ENCODE measurements at regions not wholly inside any gene's neighbourhood (a gene's known extent, or its start where the extent isn't known, plus 50 kb on each side); places are given as distances from the start of the nearest gene placed in this dataset.

DNA sequence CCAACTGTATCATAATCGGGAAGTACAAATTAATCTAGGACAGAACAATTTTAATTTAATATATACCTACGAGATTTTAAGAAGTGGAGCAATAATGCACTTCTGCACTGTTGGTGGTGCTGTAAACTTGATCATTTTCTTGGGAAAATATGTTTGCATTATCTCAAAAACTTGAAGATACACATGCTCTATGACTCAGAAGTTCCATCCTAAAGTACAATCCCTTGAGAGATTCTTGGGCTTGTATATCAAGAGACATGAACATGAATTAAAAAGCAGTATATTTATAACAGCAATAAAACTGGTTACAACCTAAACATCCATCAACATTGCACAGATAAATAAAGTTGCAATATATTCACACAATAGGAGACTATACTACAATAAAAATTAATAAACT, 168.8 kb downstream of the CLCN4 start:
- H3F3A ChIP-seq (ENCODE audit: insufficient read depth): no peaks in the 10 kb centered on the region
- DNase-seq: peak; percentile 37
- no peaks in the 10 kb centered on the region for H3K27me3 ChIP-seq (replicated peaks; ENCODE audit: insufficient read depth)
- H3K79me2 ChIP-seq (ENCODE audit: insufficient read depth): no peaks in the 10 kb centered on the region
- H3K36me3 ChIP-seq (ENCODE audit: low read depth): no peaks in the 10 kb centered on the region
- H4K20me1 ChIP-seq (ENCODE audit: insufficient read depth): no peaks in the 10 kb centered on the region
- H3K4me1 ChIP-seq (ENCODE audit: insufficient read depth): peaks cover 15% of the 10 kb centered on the region
- H3K27ac ChIP-seq: no peak overlapping the region
- no peak overlapping the region for H2AFZ ChIP-seq
- in situ Hi-C loops (cut with MboI): no loop called here
- no peak overlapping the region for H3K4me3 ChIP-seq
- H3K9ac ChIP-seq: no peak overlapping the region
- no peak overlapping the region for H3K4me2 ChIP-seq (ENCODE audit: unreplicated experiment)
- WGBS, 2 experiments (ENCODE audit: low coverage in 1 of 2, low lambda C conversion rate in 2 of 2, missing lambda C conversion rate in 2 of 2): 95 to 97% methylated on average over 2 of the region's 2 CpGs
- no peaks in the 10 kb centered on the region for H3K9me2 ChIP-seq (ENCODE audit: insufficient read depth)
- H3K9me3 ChIP-seq (ENCODE audit: low read depth): no peaks in the 10 kb centered on the region
- TF ChIP-seq EZH2phosphoT487 (IDR thresholded peaks at IDR 0.05; ENCODE audit: insufficient read depth, low read depth) (no peak), EZH2 (IDR thresholded peaks at IDR 0.05; ENCODE audit: insufficient read depth, poor library complexity, severe bottlenecking) (no peak)

DNA sequence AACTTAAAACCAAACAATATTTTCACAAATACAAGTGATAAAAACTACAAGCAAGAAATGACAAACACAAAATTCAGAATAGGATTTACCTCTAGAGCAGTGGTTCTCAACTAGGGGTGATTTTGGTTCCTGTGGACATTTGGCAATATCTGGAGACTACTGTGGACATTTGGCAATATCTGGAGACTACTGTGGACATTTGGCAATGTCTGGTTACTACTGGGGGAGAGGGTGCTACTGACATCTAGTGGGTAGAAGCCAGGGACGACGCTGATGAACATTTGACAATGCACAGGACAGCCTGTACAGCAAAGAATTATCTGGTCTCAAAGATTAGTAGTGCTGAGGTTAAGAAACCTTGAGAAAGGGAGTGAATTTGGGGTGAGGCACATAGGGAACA, 169.8 kb downstream of the CLCN4 start:
- in situ Hi-C loops (cut with MboI): no loop called here
- DNase-seq: peak; percentile 50
- no peaks in the 10 kb centered on the region for H3K79me2 ChIP-seq (ENCODE audit: insufficient read depth)
- no peaks in the 10 kb centered on the region for H4K20me1 ChIP-seq (ENCODE audit: insufficient read depth)
- 10 to 11% methylated on average over 2 of the region's 2 CpGs for WGBS, 2 experiments (ENCODE audit: low coverage in 1 of 2, low lambda C conversion rate in 2 of 2, missing lambda C conversion rate in 2 of 2)
- H3K4me2 ChIP-seq (ENCODE audit: unreplicated experiment): no peak overlapping the region
- H3K36me3 ChIP-seq (ENCODE audit: low read depth): no peaks in the 10 kb centered on the region
- no peak overlapping the region for H3K9ac ChIP-seq
- peaks cover 15% of the 10 kb centered on the region for H3K4me1 ChIP-seq (ENCODE audit: insufficient read depth)
- H3K9me2 ChIP-seq (ENCODE audit: insufficient read depth): no peaks in the 10 kb centered on the region
- no peaks in the 10 kb centered on the region for H3F3A ChIP-seq (ENCODE audit: insufficient read depth)
- no peak overlapping the region for H2AFZ ChIP-seq
- H3K27ac ChIP-seq: no peak overlapping the region
- H3K4me3 ChIP-seq: no peak overlapping the region
- no peaks in the 10 kb centered on the region for H3K27me3 ChIP-seq (replicated peaks; ENCODE audit: insufficient read depth)
- no peaks in the 10 kb centered on the region for H3K9me3 ChIP-seq (ENCODE audit: low read depth)
- TF ChIP-seq EZH2phosphoT487 (IDR thresholded peaks at IDR 0.05; ENCODE audit: insufficient read depth, low read depth): no peak
- no peak for TF ChIP-seq EZH2 (IDR thresholded peaks at IDR 0.05; ENCODE audit: insufficient read depth, poor library complexity, severe bottlenecking)

DNA sequence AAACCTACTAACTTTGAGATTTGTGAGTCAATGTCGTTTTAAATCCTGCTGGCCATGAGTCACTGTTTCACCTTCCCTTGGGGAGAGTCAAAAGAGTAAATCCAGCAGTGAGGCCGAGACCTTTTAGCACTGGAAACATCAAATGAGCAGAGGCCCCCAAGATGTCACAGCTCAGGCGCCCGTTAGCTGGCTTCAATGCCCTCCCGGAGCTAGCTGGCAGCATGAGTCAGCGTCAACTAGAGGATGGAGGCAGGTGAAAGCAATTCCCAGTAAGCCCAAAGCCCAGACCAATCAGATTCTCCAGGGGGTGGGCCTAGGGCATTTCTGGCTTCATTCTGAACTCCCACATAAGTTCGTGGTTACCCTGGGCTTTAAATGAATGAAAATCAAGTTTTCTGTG, 170.9 kb downstream of the CLCN4 start:
- Histone ChIP-seq H2AFZ (no peak overlapping the region), H3K4me1 (ENCODE audit: insufficient read depth) (peaks cover 15% of the 10 kb centered on the region), H3K4me3 (no peak overlapping the region), H3K27me3 (replicated peaks; ENCODE audit: insufficient read depth) (no peaks in the 10 kb centered on the region), H3K27ac (no peak overlapping the region), H3K4me2 (ENCODE audit: unreplicated experiment) (no peak overlapping the region), H3K9ac (no peak overlapping the region), H3K79me2 (ENCODE audit: insufficient read depth) (no peaks in the 10 kb centered on the region), H3K36me3 (ENCODE audit: low read depth) (no peaks in the 10 kb centered on the region), H3F3A (ENCODE audit: insufficient read depth) (no peaks in the 10 kb centered on the region), H4K20me1 (ENCODE audit: insufficient read depth) (no peaks in the 10 kb centered on the region), H3K9me2 (ENCODE audit: insufficient read depth) (no peaks in the 10 kb centered on the region), H3K9me3 (ENCODE audit: low read depth) (no peaks in the 10 kb centered on the region)
- no peak for TF ChIP-seq EZH2phosphoT487 (IDR thresholded peaks at IDR 0.05; ENCODE audit: insufficient read depth, low read depth)
- TF ChIP-seq EZH2 (IDR thresholded peaks at IDR 0.05; ENCODE audit: insufficient read depth, poor library complexity, severe bottlenecking): no peak
- in situ Hi-C loops (cut with MboI): no loop called here
- no peak for DNase-seq
- WGBS, 2 experiments (ENCODE audit: low coverage in 1 of 2, low lambda C conversion rate in 2 of 2, missing lambda C conversion rate in 2 of 2): 72 to 74% methylated on average over 5 to 7 of the region's 7 CpGs

DNA sequence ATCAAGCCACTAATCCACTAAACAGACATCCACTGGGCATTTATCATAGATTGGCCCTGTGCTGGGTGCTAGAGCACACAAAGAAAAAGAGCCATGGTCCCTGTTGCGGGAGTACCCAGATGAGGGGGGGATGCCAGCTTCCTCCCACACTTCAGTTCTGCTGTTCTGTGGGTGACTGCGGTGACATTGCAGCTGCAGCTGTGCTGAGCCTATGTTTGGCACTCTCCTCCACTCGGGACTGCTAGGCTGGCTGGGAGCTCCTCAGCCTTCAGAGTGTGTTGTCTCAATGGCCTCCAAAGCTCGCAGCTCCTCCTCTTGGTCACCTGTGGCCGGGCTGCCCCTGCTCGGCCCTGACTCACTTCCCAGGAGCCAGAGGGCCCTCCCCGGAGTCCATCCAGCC, 173.2 kb downstream of the CLCN4 start:
- no peak for DNase-seq
- H3K27me3 ChIP-seq (replicated peaks; ENCODE audit: insufficient read depth): no peaks in the 10 kb centered on the region
- no peak overlapping the region for H3K9ac ChIP-seq
- no peaks in the 10 kb centered on the region for H3F3A ChIP-seq (ENCODE audit: insufficient read depth)
- WGBS, 2 experiments (ENCODE audit: low coverage in 1 of 2, low lambda C conversion rate in 2 of 2, missing lambda C conversion rate in 2 of 2): 81 to 96% methylated on average over 3 to 4 of the region's 7 CpGs
- H3K4me3 ChIP-seq: no peak overlapping the region
- H4K20me1 ChIP-seq (ENCODE audit: insufficient read depth): no peaks in the 10 kb centered on the region
- no peak overlapping the region for H3K27ac ChIP-seq
- no peaks in the 10 kb centered on the region for H3K9me3 ChIP-seq (ENCODE audit: low read depth)
- H3K36me3 ChIP-seq (ENCODE audit: low read depth): no peaks in the 10 kb centered on the region
- no peaks in the 10 kb centered on the region for H3K9me2 ChIP-seq (ENCODE audit: insufficient read depth)
- no peak for TF ChIP-seq EZH2 (IDR thresholded peaks at IDR 0.05; ENCODE audit: insufficient read depth, poor library complexity, severe bottlenecking)
- no peak for TF ChIP-seq EZH2phosphoT487 (IDR thresholded peaks at IDR 0.05; ENCODE audit: insufficient read depth, low read depth)
- no peaks in the 10 kb centered on the region for H3K79me2 ChIP-seq (ENCODE audit: insufficient read depth)
- in situ Hi-C loops (cut with MboI): no loop called here
- no peak overlapping the region for H3K4me2 ChIP-seq (ENCODE audit: unreplicated experiment)
- H3K4me1 ChIP-seq (ENCODE audit: insufficient read depth): peaks cover 12% of the 10 kb centered on the region
- H2AFZ ChIP-seq: no peak overlapping the region

DNA sequence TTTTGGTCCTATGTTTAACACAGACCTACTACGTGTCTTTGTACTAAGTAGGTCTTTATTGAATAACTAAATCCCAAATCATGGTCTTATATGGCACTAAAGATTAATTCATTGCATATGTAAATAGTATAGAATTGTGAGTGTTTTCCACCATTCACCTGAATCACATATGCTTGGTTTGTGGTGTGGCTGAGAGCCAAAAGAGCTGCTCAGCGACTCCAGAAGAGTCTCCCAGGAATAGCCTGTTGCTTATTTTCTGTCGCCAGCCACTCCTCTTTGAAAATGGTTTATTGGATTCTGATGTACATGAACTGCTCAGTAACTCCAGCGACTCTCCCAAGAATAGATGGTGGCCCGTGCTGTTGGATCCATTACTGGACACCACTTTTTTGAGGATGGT, 184.5 kb downstream of the CLCN4 start:
- H2AFZ ChIP-seq: no peak overlapping the region
- H3K36me3 ChIP-seq (ENCODE audit: low read depth): no peaks in the 10 kb centered on the region
- H3K9me3 ChIP-seq (ENCODE audit: low read depth): no peaks in the 10 kb centered on the region
- no peaks in the 10 kb centered on the region for H3K27me3 ChIP-seq (replicated peaks; ENCODE audit: insufficient read depth)
- no peak for DNase-seq
- H3K9ac ChIP-seq: no peak overlapping the region
- H3F3A ChIP-seq (ENCODE audit: insufficient read depth): no peaks in the 10 kb centered on the region
- no peaks in the 10 kb centered on the region for H3K79me2 ChIP-seq (ENCODE audit: insufficient read depth)
- no peak overlapping the region for H3K4me3 ChIP-seq
- no peaks in the 10 kb centered on the region for H3K9me2 ChIP-seq (ENCODE audit: insufficient read depth)
- no peak overlapping the region for H3K4me2 ChIP-seq (ENCODE audit: unreplicated experiment)
- no peak overlapping the region for H3K27ac ChIP-seq
- in situ Hi-C loops (cut with MboI): no loop called here
- TF ChIP-seq EZH2phosphoT487 (IDR thresholded peaks at IDR 0.05; ENCODE audit: insufficient read depth, low read depth) (no peak), EZH2 (IDR thresholded peaks at IDR 0.05; ENCODE audit: insufficient read depth, poor library complexity, severe bottlenecking) (no peak)
- no peaks in the 10 kb centered on the region for H4K20me1 ChIP-seq (ENCODE audit: insufficient read depth)
- no peaks in the 10 kb centered on the region for H3K4me1 ChIP-seq (ENCODE audit: insufficient read depth)
- 58 to 59% methylated on average over 5 of the region's 5 CpGs for WGBS, 2 experiments (ENCODE audit: low coverage in 1 of 2, low lambda C conversion rate in 2 of 2, missing lambda C conversion rate in 2 of 2)

Measured in GM23248 (cell line).